ENCODE measurements at regions not wholly inside any gene's neighbourhood (a gene's known extent, or its start where the extent isn't known, plus 50 kb on each side); places are given as distances from the start of the nearest gene placed in this dataset.

GRCh38 chr4:124977045-124977444 is 264.5 kb upstream of the ANKRD50 start:
- Histone ChIP-seq H3K27me3 (ENCODE audit: control insufficient read depth in 2 of 2, insufficient read depth in 2 of 2, low read length in 2 of 2) (no peaks in the 10 kb centered on the region), H3K79me2 (ENCODE audit: control insufficient read depth, insufficient read depth, low read length) (no peaks in the 10 kb centered on the region), H4K20me1 (replicated peaks; ENCODE audit: control insufficient read depth, insufficient read depth, low read length) (no peaks in the 10 kb centered on the region), H3K4me1 (replicated peaks in 1 of 2; ENCODE audit: control insufficient read depth in 2 of 2, insufficient read depth in 2 of 2, low read length in 2 of 2) (no peaks in the 10 kb centered on the region), H2AFZ (ENCODE audit: low read depth, low read length) (no peak overlapping the region), H3K4me2 (ENCODE audit: insufficient read depth, low read length) (no peak overlapping the region), H3K9ac (ENCODE audit: insufficient read depth in 1 of 2, low read depth in 2 of 2, low read length in 2 of 2) (no peak overlapping the region), H3K9me3 (replicated peaks; ENCODE audit: control insufficient read depth, insufficient read depth, low read depth, low read length) (no peaks in the 10 kb centered on the region; the same call in 1 of the 2 replicates), H3K36me3 (ENCODE audit: control insufficient read depth, insufficient read depth, low read length) (no peaks in the 10 kb centered on the region), H3K27ac (ENCODE audit: extremely low read depth, low read depth, low read length) (no peak overlapping the region), H3K4me3 (no peak overlapping the region), H3K9me1 (ENCODE audit: control insufficient read depth, insufficient read depth, low read length) (no peaks in the 10 kb centered on the region)
- no peak for ATAC-seq
- ChIA-PET CTCF (ENCODE audit: low intra/inter-chr PET ratio) (no interaction called here), POLR2A (no interaction called here)
- no peak for FAIRE-seq
- no TSS peak for BruUV-seq (replicated peaks)
- in situ Hi-C loops (cut with MboI) (no loop called here), intact Hi-C loops (cut with micrococcal nuclease) (no loop called here)
- DNase-seq (ENCODE audit: extremely low read depth in 1 of 4, low spot score in 3 of 4) = no peak
- no peak for TF ChIP-seq NCOR1 (IDR thresholded peaks at IDR 0.05)
- TF ChIP-seq, protein P1, sequence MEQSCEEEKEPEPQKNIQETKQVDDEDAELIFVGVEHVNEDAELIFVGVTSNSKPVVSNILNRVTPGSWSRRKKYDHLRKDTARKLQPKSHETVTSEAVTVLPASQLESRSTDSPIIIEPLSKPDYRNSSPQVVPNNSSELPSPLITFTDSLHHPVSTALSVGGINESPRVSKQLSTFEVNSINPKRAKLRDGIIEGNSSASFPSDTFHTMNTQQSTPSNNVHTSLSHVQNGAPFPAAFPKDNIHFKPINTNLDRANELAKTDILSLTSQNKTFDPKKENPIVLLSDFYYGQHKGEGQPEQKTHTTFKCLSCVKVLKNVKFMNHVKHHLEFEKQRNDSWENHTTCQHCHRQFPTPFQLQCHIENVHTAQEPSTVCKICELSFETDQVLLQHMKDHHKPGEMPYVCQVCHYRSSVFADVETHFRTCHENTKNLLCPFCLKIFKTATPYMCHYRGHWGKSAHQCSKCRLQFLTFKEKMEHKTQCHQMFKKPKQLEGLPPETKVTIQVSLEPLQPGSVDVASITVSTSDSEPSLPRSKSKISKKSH (CRISPR knock-in tag; IDR thresholded peaks at IDR 0.05) = no peak
- no peak for TF ChIP-seq FOXM1 (IDR thresholded peaks at IDR 0.05; ENCODE audit: low read depth)
- TF ChIP-seq FOXM1 (CRISPR knock-in tag; IDR thresholded peaks at IDR 0.05; ENCODE audit: low read depth) = no peak
- TF ChIP-seq, protein P2, sequence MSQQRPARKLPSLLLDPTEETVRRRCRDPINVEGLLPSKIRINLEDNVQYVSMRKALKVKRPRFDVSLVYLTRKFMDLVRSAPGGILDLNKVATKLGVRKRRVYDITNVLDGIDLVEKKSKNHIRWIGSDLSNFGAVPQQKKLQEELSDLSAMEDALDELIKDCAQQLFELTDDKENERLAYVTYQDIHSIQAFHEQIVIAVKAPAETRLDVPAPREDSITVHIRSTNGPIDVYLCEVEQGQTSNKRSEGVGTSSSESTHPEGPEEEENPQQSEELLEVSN (IDR thresholded peaks at IDR 0.05; ENCODE audit: borderline replicate concordance in 1 of 2, extremely low read depth in 1 of 2, insufficient read depth in 1 of 2, insufficient read length in 1 of 2, low read depth in 1 of 2, low read length in 1 of 2, poor library complexity in 1 of 2, severe bottlenecking in 1 of 2) = no peak
- no peak for TF ChIP-seq MLLT1 (IDR thresholded peaks at IDR 0.05)
- no peak for TF ChIP-seq RBM14 (IDR thresholded peaks at IDR 0.05; ENCODE audit: borderline replicate concordance, insufficient read depth, low read depth, low read length)
- TF ChIP-seq ZNF282 (CRISPR knock-in tag; IDR thresholded peaks at IDR 0.05) = no peak
- TF ChIP-seq GATA2 (CRISPR knock-in tag; IDR thresholded peaks at IDR 0.05) = no peak
- TF ChIP-seq CTBP1 (IDR thresholded peaks at IDR 0.05; ENCODE audit: borderline replicate concordance) = no peak
- TF ChIP-seq, protein P3, sequence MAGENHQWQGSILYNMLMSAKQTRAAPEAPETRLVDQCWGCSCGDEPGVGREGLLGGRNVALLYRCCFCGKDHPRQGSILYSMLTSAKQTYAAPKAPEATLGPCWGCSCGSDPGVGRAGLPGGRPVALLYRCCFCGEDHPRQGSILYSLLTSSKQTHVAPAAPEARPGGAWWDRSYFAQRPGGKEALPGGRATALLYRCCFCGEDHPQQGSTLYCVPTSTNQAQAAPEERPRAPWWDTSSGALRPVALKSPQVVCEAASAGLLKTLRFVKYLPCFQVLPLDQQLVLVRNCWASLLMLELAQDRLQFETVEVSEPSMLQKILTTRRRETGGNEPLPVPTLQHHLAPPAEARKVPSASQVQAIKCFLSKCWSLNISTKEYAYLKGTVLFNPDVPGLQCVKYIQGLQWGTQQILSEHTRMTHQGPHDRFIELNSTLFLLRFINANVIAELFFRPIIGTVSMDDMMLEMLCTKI (IDR thresholded peaks at IDR 0.05; ENCODE audit: partially characterized antibody) = no peak
- TF ChIP-seq SMAD2 (IDR thresholded peaks at IDR 0.05; ENCODE audit: low read depth, low read length) = no peak
- TF ChIP-seq NFYB (IDR thresholded peaks at IDR 0.05; ENCODE audit: extremely low read depth, insufficient read length) = no peak
- no peak for TF ChIP-seq ELK1 (CRISPR knock-in tag; IDR thresholded peaks at IDR 0.05)
- TF ChIP-seq NONO (IDR thresholded peaks at IDR 0.05; ENCODE audit: low read depth in 2 of 2, low read length in 1 of 2) = no peak
- no peak for TF ChIP-seq TBL1XR1 (IDR thresholded peaks at IDR 0.05; ENCODE audit: low read length in 2 of 2)
- no peak for TF ChIP-seq ZNF644 (tag; IDR thresholded peaks at IDR 0.05; ENCODE audit: low read depth)
